Lower leg skin (tissue), 3 donors: ENCODE measurements at regions not wholly inside any gene's neighbourhood (a gene's known extent, or its start where the extent isn't known, plus 50 kb on each side); places are given as distances from the start of the nearest gene placed in this dataset.

Source experiments
- CTCF ChIP-seq, 3 donors: fragments of 450-650 bp; IDR thresholded peaks; one replicate each; pipeline ENCODE4 v1.5.1; 2016; ENCODE audit warnings: antibody characterized with exemption in 3 of 3, mild to moderate bottlenecking in 3 of 3, moderate library complexity in 2 of 3
- POLR2A ChIP-seq, 2 donors: fragments of 450-650 bp; IDR thresholded peaks; one replicate each; pipeline ENCODE4 v1.6.1; 2016 to 2017; ENCODE audit warnings: antibody characterized with exemption in 2 of 2, mild to moderate bottlenecking in 1 of 2, moderate library complexity in 1 of 2

- TF ChIP-seq CTCF (IDR thresholded peaks at IDR 0.05): no peak
- no peak for TF ChIP-seq POLR2A (IDR thresholded peaks at IDR 0.05)
Observed at GRCh38 chr1:29864431-29865022, 628.2 kb downstream of the PTPRU start.
